ENCODE measurements at regions not wholly inside any gene's neighbourhood (a gene's known extent, or its start where the extent isn't known, plus 50 kb on each side); places are given as distances from the start of the nearest gene placed in this dataset.

DNA sequence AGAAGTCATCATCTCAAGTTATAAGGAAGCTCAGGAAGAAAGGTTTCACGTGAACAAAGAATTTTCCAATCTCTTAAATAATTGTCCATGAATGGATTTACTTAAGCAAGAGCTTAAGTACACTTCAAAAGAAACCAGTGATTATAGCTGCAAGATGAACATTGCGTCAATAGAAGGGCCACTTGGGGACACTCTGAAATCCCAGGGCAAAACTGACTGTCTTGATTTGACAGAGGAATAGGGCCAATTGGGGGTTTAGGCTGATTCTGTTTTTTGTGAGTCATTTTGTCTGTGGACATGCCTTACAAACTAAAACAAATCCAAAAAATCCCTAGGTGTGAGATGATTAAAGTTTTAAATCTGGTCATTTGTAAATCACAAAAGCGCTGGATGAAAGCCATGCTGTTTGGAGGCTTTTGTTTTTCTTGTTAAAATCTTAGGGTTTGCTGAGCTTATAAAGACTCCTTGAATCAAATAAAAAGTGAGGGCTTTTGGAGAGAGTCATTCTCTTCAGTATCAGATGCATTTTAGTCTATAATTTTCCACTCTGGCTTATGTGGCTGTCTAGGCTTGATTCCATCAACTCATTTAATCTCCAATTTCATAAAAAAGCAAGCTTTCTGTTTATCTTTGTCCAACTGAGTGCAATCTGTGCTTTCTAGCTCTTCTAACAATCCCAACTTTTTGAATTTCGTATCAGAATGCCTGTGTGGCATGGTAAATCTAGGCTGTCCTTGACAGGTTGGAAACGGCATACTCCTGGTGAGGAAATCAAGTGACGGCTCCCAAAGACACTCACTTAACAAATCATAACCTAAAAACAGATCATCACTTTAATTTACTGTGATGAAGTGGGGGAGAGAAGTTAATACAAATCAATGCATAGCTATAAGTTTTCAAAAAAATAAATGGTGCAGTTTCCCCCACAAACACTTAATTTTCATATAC lies 98.2 kb upstream of the SOX9 start:
- TF ChIP-seq CTCF (IDR thresholded peaks at IDR 0.05; ENCODE audit: low read depth, low read length, missing control alignments): no peak
- in situ Hi-C loops (cut with HindIII; ENCODE audit: low sequenced_read_pairs): loop anchor here (5.0 kb wide), 1 partner anchor 35 kb away; no protein-coding TSS in a partner anchor
- no peak overlapping the region for H3K4me3 ChIP-seq (ENCODE audit: low read depth, low read length)
- DNase-seq (ENCODE audit: low read depth): no peak

GRCh38 chr17:72024457-72024856 lies 96.4 kb upstream of the SOX9 start:
- H3K4me3 ChIP-seq (ENCODE audit: low read depth, low read length): no peak overlapping the region
- no peak for DNase-seq (ENCODE audit: low read depth)
- TF ChIP-seq CTCF (IDR thresholded peaks at IDR 0.05; ENCODE audit: low read depth, low read length, missing control alignments): no peak
- in situ Hi-C loops (cut with HindIII; ENCODE audit: low sequenced_read_pairs): loop anchor here (5.0 kb wide), 1 partner anchor 37 kb away; no protein-coding TSS in a partner anchor

DNA sequence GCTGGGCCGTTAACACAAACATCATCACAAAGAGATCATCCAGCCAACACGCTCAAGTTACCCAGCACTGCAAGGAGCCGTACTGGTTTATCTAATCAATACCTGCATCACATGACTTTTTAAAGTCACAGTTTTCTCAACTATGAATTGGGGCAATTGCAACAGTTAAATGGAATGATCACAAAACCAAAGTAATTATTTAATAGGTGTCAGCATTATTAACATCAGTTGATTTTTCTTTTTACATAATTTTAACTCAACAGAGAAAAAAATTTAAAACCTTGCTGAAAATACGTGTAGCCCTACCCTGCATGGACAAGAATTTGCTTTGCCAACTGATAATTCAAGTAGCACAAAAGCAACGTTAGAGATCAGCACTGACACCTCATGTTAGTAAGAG lies 95.7 kb upstream of the SOX9 start:
- no peak for DNase-seq (ENCODE audit: low read depth)
- H3K4me3 ChIP-seq (ENCODE audit: low read depth, low read length): no peak overlapping the region
- TF ChIP-seq CTCF (IDR thresholded peaks at IDR 0.05; ENCODE audit: low read depth, low read length, missing control alignments): no peak
- in situ Hi-C loops (cut with HindIII; ENCODE audit: low sequenced_read_pairs): loop anchor here (5.0 to 25.0 kb wide), 2 partner anchors 62 to 512 kb away; no protein-coding TSS in a partner anchor

DNA sequence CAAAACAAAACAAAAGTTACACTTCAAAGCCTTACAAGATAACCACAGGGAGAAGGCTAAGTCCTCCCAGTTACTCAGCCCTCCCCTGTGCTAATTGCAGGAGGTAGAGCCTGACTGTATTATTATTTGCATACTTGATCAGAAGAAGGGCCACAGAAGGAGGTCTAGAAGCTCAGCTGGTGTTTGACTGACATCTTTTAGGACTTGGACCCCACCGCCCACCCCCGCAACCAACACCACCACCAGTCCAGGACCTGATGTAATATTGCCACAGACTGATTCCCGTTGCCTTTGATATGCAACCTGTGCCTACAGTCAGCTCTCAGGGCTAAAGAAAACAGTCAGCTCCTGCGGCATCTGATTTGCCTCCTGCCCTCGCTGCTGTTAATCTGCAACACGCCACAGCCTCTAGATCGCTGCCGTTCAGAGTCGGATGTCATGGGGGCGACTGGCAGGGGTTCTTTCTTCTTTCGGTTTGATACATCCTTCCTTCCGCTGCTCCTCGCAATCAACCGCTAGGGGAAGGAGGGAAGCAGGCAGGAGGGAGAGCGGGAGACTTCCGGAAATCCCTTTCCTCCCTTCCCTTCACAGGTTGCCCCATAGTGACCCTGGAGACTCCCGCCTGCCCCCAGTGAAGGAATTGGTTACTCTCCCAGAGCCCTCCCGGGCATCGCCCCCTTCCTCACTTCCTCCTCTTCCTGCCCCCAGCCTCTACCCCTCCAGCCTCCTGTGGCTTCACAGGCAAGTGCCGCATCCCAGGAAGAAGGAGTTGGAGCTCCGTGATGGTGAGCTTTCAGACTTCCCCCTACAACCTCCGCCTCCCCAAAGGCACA lies 90.5 kb upstream of the SOX9 start:
- in situ Hi-C loops (cut with HindIII; ENCODE audit: low sequenced_read_pairs): loop anchor here (25.0 kb wide), 1 partner anchor 507 kb away; no protein-coding TSS in a partner anchor
- H3K4me3 ChIP-seq (ENCODE audit: low read depth, low read length): peak overlapping the region; percentile 48
- TF ChIP-seq CTCF (IDR thresholded peaks at IDR 0.05; ENCODE audit: low read depth, low read length, missing control alignments): peak; percentile 70
- peak; percentile 35 for DNase-seq (ENCODE audit: low read depth)

DNA sequence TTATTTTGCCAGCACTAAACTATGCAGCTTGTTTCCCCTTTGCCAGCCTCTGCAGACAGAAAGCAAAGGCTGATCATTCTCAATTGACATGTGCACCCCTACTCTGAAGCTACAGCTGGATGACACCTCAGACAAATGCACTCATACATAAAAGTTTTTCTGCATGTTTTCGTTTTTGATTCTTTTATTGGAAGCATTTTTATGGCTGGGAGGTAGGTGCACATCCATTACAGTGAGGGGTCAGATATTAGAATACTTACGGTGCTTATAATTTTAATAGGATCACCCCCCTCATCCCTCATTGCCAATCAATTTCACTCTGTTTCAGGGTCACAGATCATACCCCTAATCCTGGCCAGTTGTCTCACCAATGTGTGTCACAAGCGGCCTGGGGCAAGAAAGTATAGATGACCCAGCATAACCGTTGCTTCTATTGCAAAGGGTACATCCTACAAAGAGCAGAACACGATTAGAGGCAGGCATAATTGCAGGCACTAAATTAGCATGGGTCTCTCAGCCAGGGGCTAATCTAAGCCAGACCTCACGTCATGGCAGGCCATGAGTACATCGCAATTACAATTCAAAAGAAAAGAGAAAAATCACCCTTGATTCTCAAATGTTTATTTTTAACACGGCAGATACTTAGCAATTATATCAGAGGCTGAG lies 89.5 kb upstream of the SOX9 start:
- in situ Hi-C loops (cut with HindIII; ENCODE audit: low sequenced_read_pairs): loop anchor here (25.0 kb wide), 1 partner anchor 506 kb away; no protein-coding TSS in a partner anchor
- no peak for DNase-seq (ENCODE audit: low read depth)
- no peak for TF ChIP-seq CTCF (IDR thresholded peaks at IDR 0.05; ENCODE audit: low read depth, low read length, missing control alignments)
- H3K4me3 ChIP-seq (ENCODE audit: low read depth, low read length): no peak overlapping the region

GRCh38 chr17:72033334-72033733 lies 87.5 kb upstream of the SOX9 start:
- no peak for TF ChIP-seq CTCF (IDR thresholded peaks at IDR 0.05; ENCODE audit: low read depth, low read length, missing control alignments)
- in situ Hi-C loops (cut with HindIII; ENCODE audit: low sequenced_read_pairs): loop anchor here (25.0 kb wide), 1 partner anchor 504 kb away; no protein-coding TSS in a partner anchor
- no peak overlapping the region for H3K4me3 ChIP-seq (ENCODE audit: low read depth, low read length)
- DNase-seq (ENCODE audit: low read depth): no peak

Measured in astrocyte of the cerebellum (primary cell).